ENCODE measurements at regions not wholly inside any gene's neighbourhood (a gene's known extent, or its start where the extent isn't known, plus 50 kb on each side); places are given as distances from the start of the nearest gene placed in this dataset.

- no peak for DNase-seq
These were observed 54.1 kb upstream of the TNS3 start for GRCh38 chr7:47636081-47636432.

GRCh38 chr7:47635091-47636080 is 53.5 kb upstream of the TNS3 start:
- no peak for DNase-seq

GRCh38 chr7:47634273-47634672 is 52.4 kb upstream of the TNS3 start:
- DNase-seq = no peak

GRCh38 chr7:47633134-47633533 is 51.2 kb upstream of the TNS3 start:
- DNase-seq = no peak

Measured in kidney glomerular epithelial cell (primary cell).